Activated CD8-positive, alpha-beta T cell treated with anti-CD3 and anti-CD28 coated beads for 36 hours (primary cell): ENCODE measurements at regions not wholly inside any gene's neighbourhood (a gene's known extent, or its start where the extent isn't known, plus 50 kb on each side); places are given as distances from the start of the nearest gene placed in this dataset.

Experiments used
- ATAC-seq: fragments of 200-7000 bp; cut with Tn5 transposase; one replicate; pipeline ENCODE4 v1.10.0; 2021; ENCODE audit warnings: mild to moderate bottlenecking, moderate library complexity
- CTCF ChIA-PET: fragments of 350-600 bp; sonication (Branson Sonifier 250); formaldehyde crosslinking; loops from one replicate; lab custom pipeline; 2021; ENCODE audit warnings: antibody characterized with exemption; lab: Charles Lee
- POLR2A ChIA-PET: fragments of 350-600 bp; sonication (Branson Sonifier 250); formaldehyde crosslinking; loops from one replicate; lab custom pipeline; 2021; ENCODE audit warnings: antibody characterized with exemption; lab: Charles Lee
- DNase-seq: peaks from one replicate; pipeline ENCODE4 v3.0.0-alpha.2; 2020
- H3K27ac Mint-ChIP-seq: one replicate; pipeline ENCODE4 v1.8.0; 2021; ENCODE audit warnings: mild to moderate bottlenecking, mixed read lengths
- H3K27me3 Mint-ChIP-seq: one replicate; pipeline ENCODE4 v1.8.0; 2021; ENCODE audit warnings: mixed read lengths
- H3K36me3 Mint-ChIP-seq: one replicate; pipeline ENCODE4 v1.8.0; 2021; ENCODE audit warnings: low read depth, mixed read lengths
- H3K4me1 Mint-ChIP-seq: one replicate; pipeline ENCODE4 v1.8.0; 2021; ENCODE audit warnings: low read depth, mixed read lengths
- H3K4me3 Mint-ChIP-seq: one replicate; pipeline ENCODE4 v1.8.0; 2021; ENCODE audit warnings: mild to moderate bottlenecking, moderate library complexity, mixed read lengths
- H3K9me3 Mint-ChIP-seq: one replicate; pipeline ENCODE4 v1.8.0; 2021; ENCODE audit warnings: mixed read lengths
- CTCF ChIP-seq: fragments of 200-600 bp; IDR thresholded peaks from one replicate; pipeline ENCODE4 v1.8.0; 2022; ENCODE audit warnings: antibody characterized with exemption, mild to moderate bottlenecking
- intact Hi-C: fragments of 100-400 bp; cut with micrococcal nuclease; formaldehyde crosslinking; loops from one replicate; pipeline ENCODE4 v1.10.0; 2022

GRCh38 chr6:67606906-67607828 is 1027.9 kb upstream of the ADGRB3 start:
- no peaks in the 10 kb centered on the region for H3K27me3 Mint-ChIP-seq
- DNase-seq: no peak

GRCh38 chr6:67594366-67594765 is 1040.7 kb upstream of the ADGRB3 start:
- H3K9me3 Mint-ChIP-seq: peaks cover 5% of the 10 kb centered on the region
- H3K36me3 Mint-ChIP-seq: no peaks in the 10 kb centered on the region
- no peaks in the 10 kb centered on the region for H3K27me3 Mint-ChIP-seq

More at GRCh38 chr6:67606906-67607828, 1027.9 kb upstream of the ADGRB3 start:
- Mint-ChIP-seq H3K27ac (no peak overlapping the region), H3K9me3 (peaks cover 11% of the 10 kb centered on the region), H3K4me1 (no peaks in the 10 kb centered on the region), H3K4me3 (no peak overlapping the region), H3K36me3 (no peaks in the 10 kb centered on the region)
- intact Hi-C loops: no loop called here
- CTCF ChIA-PET: no interaction called here
- ATAC-seq: no peak
- no peak for TF ChIP-seq CTCF
- POLR2A ChIA-PET: no interaction called here

GRCh38 chr6:67593247-67593646 is 1041.8 kb upstream of the ADGRB3 start:
- no peak for ATAC-seq
- Mint-ChIP-seq H3K9me3 (peaks cover 5% of the 10 kb centered on the region), H3K36me3 (no peaks in the 10 kb centered on the region), H3K27me3 (no peaks in the 10 kb centered on the region), H3K27ac (no peak overlapping the region), H3K4me1 (no peaks in the 10 kb centered on the region), H3K4me3 (no peak overlapping the region)
- POLR2A ChIA-PET: no interaction called here
- CTCF ChIA-PET: no interaction called here
- no peak for DNase-seq
- TF ChIP-seq CTCF: no peak
- intact Hi-C loops: no loop called here

More at GRCh38 chr6:67594366-67594765, 1040.7 kb upstream of the ADGRB3 start:
- TF ChIP-seq CTCF: no peak
- intact Hi-C loops: no loop called here
- POLR2A ChIA-PET: no interaction called here
- ATAC-seq: no peak
- Mint-ChIP-seq H3K4me1 (no peaks in the 10 kb centered on the region), H3K27ac (no peak overlapping the region), H3K4me3 (no peak overlapping the region)
- DNase-seq: no peak
- CTCF ChIA-PET: no interaction called here

- Mint-ChIP-seq H3K27me3 (no peaks in the 10 kb centered on the region), H3K4me3 (no peak overlapping the region), H3K4me1 (no peaks in the 10 kb centered on the region), H3K27ac (no peak overlapping the region), H3K9me3 (peaks cover 5% of the 10 kb centered on the region), H3K36me3 (no peaks in the 10 kb centered on the region)
- CTCF ChIA-PET: no interaction called here
- no peak for ATAC-seq
- POLR2A ChIA-PET: no interaction called here
- intact Hi-C loops: no loop called here
- DNase-seq: no peak
- TF ChIP-seq CTCF: no peak
Measured at GRCh38 chr6:67591910-67592309, 1043.2 kb upstream of the ADGRB3 start.

- no peaks in the 10 kb centered on the region for H3K36me3 Mint-ChIP-seq
- ChIA-PET POLR2A (no interaction called here), CTCF (no interaction called here)
- DNase-seq: no peak
- H3K27me3 Mint-ChIP-seq: no peaks in the 10 kb centered on the region
- H3K4me3 Mint-ChIP-seq: no peak overlapping the region
- ATAC-seq: no peak
- peaks cover 8% of the 10 kb centered on the region for H3K9me3 Mint-ChIP-seq
- no peaks in the 10 kb centered on the region for H3K4me1 Mint-ChIP-seq
- intact Hi-C loops: no loop called here
- no peak for TF ChIP-seq CTCF
- H3K27ac Mint-ChIP-seq: no peak overlapping the region
Measured at GRCh38 chr6:67567842-67568241, 1067.2 kb upstream of the ADGRB3 start.
